NCI-H2107 treated with DMSO at 0.1 percent for 48 hours (cell line): ENCODE measurements at regions not wholly inside any gene's neighbourhood (a gene's known extent, or its start where the extent isn't known, plus 50 kb on each side); places are given as distances from the start of the nearest gene placed in this dataset.
"Not testable (repeated sequence)": the region's sequence is repeated elsewhere in the genome, so short reads cannot be mapped to it uniquely, and the experiment has no call there.

ENCODE experiments used
- DNase-seq: peaks from one replicate; lab custom pipeline; 2025; ENCODE audit not compliant: unreplicated experiment; lab: John Stamatoyannopoulos, UW

GRCh38 chr3:86562090-86562489 is 428.9 kb downstream of the VGLL3 start:
- no peak for DNase-seq

GRCh38 chr3:86561215-86561614 is 429.7 kb downstream of the VGLL3 start:
- no peak for DNase-seq

DNA sequence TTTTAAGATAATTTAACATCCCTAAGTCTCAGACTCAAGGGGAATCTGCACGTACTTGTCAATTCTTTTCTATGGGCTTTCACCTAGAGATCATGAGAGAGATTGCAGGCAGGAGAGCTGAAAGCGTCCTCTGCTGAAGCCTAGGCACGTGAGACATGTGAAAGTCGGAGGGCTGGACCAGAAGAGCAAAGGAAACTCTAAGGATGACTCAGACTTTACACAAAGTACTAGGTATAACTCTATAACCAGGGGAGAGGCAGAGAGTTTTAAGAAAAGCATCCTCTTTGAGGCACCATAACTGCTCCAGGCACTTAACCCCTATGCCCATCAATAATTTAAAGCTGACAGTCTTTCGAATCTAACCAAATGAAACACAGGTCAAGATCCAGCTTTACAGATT is 436.6 kb downstream of the VGLL3 start:
- no peak for DNase-seq

DNA sequence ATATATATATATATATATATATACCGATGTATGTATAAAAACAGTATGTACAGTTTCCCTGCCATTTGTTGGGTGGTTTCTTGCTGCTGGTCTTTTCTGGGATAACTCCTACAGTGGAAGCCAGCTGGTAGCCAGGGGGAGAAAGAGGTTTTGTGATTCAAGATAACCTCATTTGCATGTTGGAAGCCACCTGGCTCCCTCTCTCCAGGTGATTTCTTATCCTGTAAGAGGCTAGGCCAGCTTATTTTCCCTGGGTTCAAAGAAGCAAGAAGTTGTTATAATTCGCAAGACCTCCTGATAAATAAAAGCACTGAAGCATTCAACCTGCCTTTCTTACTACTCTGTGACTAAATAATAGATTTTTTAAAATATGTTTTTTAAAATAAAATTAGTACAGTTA is 443.3 kb downstream of the VGLL3 start:
- DNase-seq: peak; percentile 74

GRCh38 chr3:86537171-86537570 is 453.8 kb downstream of the VGLL3 start:
- DNase-seq: no peak

DNA sequence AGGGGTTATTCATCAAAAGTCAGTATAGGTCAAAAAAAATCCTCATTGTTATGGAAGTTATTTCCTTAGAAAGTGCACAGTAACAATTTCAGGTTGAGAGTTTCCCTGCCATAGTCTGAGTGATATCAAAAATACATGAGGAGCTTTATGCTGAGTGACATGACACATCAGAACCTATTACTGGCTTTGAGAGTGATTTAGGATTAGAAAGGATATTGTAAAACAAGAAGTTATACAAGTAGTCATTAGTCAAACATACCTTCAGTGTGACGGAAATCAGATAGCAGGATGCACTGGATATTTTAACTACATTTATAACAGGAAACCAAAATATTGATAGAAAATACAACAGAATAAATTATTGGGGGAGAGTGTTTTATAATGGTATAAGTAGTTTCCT is 471.1 kb downstream of the VGLL3 start:
- no peak for DNase-seq

DNA sequence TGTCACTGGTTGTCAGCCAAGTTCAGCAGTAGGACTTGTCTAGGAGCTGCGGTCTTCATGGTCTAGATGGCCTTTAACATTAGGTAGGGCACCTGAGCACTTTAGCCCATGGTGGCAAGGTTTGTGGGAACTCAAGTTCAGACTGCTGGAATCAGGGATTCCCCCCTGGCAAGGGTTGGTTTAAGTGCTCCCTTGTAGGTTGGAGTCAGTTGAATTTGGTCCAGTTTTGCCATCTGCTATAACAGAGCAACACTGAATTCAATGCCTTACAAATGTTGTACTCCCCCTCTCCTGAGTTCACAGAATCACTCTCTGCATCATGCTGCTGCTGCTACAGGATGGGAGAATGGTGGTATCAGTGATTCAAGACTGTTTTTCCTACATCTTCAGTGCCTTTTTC is 509.3 kb downstream of the VGLL3 start:
- DNase-seq: no peak

DNA sequence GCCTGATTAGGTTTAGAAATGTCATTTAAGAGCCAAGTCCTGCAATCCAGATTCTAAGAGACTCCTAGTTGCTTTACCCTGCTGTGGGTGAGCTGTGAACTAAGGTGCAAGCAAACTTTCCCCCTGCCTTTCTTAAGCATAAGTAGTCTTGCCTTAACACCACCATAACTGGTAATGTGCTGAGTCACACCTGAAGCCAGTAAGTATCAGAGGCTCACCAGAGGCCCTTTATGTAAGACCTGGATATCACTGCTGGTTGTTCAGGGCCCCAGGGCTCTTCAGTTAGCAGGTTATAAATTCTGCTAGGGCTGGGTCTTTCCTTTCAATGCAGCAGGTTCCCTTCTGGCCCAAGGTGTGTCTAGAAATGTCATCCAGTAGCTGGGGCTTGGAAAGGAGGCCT is 509.9 kb downstream of the VGLL3 start:
- DNase-seq: no peak

- no peak for DNase-seq
Observed at GRCh38 chr3:86464180-86464579, 526.8 kb downstream of the VGLL3 start.

DNA sequence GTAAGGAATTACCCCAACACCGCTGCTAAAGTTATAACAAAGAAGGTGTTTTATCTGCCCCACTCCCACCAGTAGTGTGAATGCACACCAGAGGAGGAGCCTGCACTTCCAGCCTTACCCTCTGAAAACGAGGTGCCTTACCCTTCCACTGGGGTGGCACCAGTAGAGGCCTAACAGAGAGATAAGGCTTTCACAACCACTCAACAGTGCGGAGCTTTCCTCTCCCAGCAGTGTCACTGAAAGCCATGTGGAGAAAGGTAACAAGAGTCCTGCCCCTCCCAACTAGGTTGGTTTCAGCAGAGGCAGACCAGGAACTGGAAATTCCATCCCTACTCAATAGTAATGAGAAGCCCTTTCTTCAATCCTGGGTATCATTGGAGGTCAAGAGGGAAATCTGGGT is 539.2 kb downstream of the VGLL3 start:
- DNase-seq: no peak

DNA sequence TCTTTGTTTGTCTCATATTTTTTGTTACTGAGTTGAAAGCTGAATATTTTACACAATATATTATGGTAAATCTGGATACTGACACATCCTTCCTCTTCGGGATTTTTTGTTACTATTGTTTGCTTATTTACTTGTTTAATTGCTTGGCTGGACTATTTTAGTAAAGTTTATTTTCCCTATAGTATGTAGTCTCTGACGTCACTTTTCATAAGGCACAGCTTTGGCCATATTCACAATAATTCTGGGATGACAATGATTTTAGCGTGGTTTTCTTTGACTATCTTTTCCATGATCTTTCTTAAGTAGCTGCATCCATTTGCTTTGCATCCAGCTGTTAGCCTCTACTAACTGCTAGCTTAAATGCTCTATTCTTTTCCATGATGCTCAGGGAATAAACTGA is 552.4 kb downstream of the VGLL3 start:
- no peak for DNase-seq

- no peak for DNase-seq
Observed at GRCh38 chr3:86427343-86427742, 563.6 kb downstream of the VGLL3 start.

DNA sequence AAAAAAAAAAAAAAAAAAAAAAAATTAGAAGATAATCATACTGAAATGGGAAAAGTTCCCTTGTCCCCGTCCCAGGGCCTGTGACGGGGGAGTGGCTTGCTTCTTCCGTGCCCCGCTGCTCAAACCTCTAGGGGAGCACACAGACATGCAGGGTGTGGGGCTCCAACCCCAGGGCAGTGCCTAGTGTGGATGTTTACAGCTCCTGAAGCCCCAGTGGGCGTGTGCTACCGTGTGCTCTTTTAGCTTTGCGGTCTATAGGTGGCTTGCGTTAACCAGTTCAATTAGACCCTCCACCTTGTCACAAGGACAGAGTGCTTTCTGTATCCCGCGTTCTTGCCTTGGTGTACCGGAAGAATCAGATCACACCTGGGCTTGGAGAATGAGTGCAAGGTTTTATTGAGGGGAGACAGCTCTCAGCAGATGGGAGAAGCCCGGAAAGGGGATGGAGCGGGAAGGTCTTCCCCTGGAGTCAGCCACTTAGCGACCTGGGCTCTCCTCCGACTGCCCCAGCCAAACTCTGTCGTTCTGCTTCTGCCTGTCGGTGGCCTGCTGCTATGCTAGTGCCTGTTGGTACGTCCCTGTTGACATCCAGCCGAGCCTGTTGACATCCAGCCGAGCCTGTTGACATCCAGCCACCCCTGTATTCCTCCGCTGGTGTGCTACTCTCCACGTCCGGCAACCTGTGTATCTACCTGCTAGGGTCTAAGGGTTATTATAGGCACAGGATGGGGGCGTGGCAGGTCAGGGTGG is 569.8 kb downstream of the VGLL3 start:
- DNase-seq: no peak

DNA sequence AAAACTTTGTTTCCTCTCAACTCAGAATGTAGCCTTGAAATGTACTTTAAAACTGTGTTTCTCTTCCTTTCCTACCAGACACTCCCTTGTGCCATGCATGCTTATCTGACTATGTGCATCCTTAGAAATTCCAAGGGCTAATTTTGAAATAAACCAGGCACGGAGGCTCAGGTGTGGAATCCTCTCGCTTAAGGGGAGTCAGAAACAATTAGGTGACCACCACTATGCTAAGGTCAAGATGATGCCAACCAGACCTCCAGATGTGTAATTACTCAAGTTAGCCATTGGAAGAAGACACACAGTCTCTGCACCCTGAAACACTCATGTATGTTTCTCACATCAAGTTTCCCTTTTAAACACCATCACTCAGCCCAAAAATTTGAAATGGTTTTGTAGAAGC is 572.1 kb downstream of the VGLL3 start:
- no peak for DNase-seq

- DNase-seq: no peak
Observed at GRCh38 chr3:86416334-86416733, 574.6 kb downstream of the VGLL3 start.

DNA sequence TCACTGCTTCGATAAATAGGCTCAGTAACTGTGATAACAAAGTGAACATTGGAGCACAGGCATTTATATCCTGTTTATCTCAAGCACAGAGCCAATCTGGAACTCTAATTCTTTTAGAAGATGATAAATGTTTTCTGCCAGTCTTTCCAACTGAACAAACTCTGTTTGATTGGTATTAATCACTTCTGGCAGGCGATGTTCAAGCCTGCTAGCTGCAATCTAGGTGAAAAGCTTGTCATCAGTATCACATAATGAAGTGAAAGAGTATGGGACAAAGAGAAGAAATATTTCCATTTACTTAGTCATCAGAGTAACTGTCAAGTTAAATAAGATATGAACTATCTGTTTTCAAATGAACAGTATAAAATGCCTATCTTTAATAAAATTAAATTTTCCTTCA is 577.3 kb downstream of the VGLL3 start:
- no peak for DNase-seq

DNA sequence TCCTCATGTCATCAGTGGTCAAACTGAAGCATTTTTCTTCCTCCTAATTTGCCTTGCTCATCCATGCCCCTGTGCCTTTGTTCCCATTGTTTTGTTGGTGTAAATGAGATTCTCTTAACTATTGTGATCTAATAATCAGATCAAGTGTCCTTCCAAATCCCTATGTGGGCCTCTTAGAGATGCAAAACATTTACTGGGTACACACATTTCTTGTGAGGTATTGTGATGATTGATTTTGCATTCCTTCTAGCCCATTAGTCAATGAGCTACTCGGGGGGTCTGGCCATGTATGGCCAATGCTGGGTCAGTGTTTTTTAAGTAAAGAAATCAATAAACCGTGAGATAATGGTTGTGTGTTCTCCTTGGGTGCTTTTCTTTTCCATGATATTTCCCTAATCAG is 580.4 kb downstream of the VGLL3 start:
- DNase-seq: no peak

GRCh38 chr3:86389759-86390158 is 601.2 kb downstream of the VGLL3 start:
- not testable (repeated sequence) for DNase-seq

DNA sequence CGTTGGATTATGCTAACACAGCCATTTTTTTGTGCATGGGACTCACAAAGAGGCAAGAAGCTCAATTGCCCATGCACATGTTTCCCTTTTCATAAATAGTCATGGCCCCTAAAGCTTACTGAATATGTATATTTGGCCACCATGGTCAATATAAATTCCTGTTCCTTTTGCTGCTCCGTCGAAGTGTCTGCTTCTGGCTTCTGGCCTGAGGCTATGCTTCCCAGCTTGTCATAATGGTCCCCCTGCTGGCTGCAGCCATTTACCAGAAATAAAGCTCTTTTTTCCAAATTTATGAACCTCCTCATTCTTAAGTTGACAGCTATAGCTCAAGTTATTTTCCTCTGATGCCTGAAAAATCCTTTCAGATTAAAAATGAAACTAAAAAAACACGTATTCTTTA is 602.1 kb downstream of the VGLL3 start:
- no peak for DNase-seq

DNA sequence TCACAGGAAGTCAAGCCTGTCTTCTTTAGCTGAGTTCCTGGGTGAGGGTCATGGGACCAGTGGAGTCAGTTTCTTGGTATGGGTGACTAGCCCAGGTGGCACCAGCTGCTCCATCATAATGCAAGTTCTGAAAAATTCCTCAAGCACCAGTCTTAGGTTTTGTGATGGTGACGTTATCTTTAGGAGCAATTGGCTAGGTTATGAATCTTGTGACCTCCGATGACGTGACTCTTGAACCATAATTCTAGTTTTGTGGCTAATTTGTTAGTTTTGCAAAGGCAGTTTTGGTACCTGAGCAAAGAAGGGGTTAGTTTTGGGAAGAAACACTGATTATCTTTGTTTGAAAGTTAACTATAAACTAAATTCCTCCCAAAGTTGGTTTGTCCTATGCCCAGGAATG is 608.4 kb downstream of the VGLL3 start:
- no peak for DNase-seq

DNA sequence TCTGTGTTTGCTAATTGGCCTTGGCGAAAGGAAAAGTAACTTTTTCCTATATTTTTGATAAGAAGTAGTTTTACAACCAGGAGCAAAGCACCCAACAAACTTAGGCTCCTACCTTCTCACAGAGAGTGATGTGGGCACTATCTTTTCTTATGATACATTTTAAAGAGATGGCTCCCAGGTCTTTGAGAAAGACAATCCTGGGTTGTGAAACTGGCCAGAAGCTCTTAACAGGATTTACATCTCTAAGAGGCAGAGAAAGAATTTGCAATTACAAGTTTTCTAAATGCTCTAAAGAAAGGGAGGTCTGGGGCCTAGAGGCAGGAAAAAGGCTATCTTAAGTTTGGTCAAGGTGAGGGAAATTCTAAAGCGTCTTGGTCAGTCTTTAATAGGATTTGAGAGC is 609.7 kb downstream of the VGLL3 start:
- no peak for DNase-seq

- no peak for DNase-seq
Observed at GRCh38 chr3:86379280-86379679, 611.7 kb downstream of the VGLL3 start.

- DNase-seq: no peak
Observed at GRCh38 chr3:86378829-86379228, 612.1 kb downstream of the VGLL3 start.
